Central memory CD4-positive, alpha-beta T cell (primary cell): ENCODE measurements at regions not wholly inside any gene's neighbourhood (a gene's known extent, or its start where the extent isn't known, plus 50 kb on each side); places are given as distances from the start of the nearest gene placed in this dataset.
A peak's percentile ranks its signal among the peaks of the same experiment; 100 is the strongest.
"Not testable (repeated sequence)": the region's sequence is repeated elsewhere in the genome, so short reads cannot be mapped to it uniquely, and the experiment has no call there.

Experiments used
- DNase-seq: peaks from one replicate; pipeline ENCODE4 v3.0.0; 2022

GRCh38 chr4:187695531-187695930 lies 300.0 kb upstream of the ZFP42 start:
- not testable (repeated sequence) for DNase-seq

DNA sequence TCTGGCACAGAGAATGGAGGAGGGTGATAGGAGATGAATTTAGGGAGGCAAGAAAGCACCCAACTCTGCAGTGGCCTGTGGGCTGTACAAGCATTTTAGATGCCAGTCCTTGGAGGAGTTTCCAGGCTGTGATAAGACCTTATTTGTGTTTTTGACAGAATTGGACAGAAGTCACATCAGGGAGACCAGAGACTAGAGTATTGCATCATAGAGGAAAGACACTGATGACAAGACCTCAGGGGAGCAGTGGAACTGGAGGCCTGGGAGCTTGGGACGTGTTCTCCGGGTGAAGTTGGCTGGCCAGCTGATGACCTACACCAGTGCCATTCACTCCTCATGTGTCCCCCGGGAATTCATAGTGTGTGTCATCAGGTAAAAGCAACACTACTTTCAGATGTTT lies 284.0 kb upstream of the ZFP42 start:
- DNase-seq: no peak

DNA sequence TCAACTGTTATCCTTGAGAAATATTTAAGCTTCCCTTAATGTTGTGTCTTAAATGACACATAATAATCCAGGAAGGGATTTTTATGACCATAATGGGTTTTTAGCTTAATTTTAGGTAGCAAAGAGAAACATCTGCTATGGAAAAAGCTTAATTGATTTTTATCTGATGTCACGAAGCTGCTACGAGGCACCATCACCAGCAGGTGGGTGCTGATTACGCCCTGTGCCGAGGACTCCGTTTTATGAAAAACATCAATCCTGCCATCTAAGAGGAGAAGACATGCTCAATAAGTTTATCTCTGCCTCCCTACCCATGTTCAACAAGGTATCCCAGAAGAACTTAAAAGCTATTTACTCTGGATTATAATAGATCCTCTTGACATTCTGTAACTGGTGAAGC lies 280.6 kb upstream of the ZFP42 start:
- DNase-seq: no peak

DNA sequence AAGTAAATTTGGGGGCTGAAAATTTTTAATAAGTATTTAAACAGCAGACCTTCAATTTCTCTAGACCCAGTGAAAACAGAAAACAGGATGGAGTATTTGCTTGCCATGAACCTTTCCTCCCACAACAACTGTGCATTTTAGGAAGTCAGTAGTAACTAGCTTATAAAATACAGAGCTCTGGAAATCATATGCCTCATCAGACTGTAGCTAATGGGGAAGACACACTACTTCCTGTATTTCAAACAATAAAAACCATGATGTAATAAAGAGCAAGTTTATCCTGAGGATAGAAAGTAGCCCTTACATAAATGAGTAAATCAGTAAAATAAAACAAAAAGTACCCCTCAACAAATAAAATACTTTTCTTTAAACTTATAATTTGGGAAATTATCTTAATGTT lies 280.1 kb upstream of the ZFP42 start:
- no peak for DNase-seq

GRCh38 chr4:187724456-187724855 lies 271.1 kb upstream of the ZFP42 start:
- no peak for DNase-seq

GRCh38 chr4:187726485-187726884 lies 269.1 kb upstream of the ZFP42 start:
- no peak for DNase-seq

- DNase-seq: no peak
Observed at GRCh38 chr4:187732524-187732923, 263.0 kb upstream of the ZFP42 start.

- DNase-seq: no peak
Observed at GRCh38 chr4:187739771-187740170, 255.8 kb upstream of the ZFP42 start.

GRCh38 chr4:187744911-187745310 lies 250.7 kb upstream of the ZFP42 start:
- no peak for DNase-seq

- not testable (repeated sequence) for DNase-seq
Observed at GRCh38 chr4:187750652-187751051, 244.9 kb upstream of the ZFP42 start.

GRCh38 chr4:187767158-187767557 lies 228.4 kb upstream of the ZFP42 start:
- DNase-seq: no peak

- no peak for DNase-seq
Observed at GRCh38 chr4:187767687-187768086, 227.9 kb upstream of the ZFP42 start.

DNA sequence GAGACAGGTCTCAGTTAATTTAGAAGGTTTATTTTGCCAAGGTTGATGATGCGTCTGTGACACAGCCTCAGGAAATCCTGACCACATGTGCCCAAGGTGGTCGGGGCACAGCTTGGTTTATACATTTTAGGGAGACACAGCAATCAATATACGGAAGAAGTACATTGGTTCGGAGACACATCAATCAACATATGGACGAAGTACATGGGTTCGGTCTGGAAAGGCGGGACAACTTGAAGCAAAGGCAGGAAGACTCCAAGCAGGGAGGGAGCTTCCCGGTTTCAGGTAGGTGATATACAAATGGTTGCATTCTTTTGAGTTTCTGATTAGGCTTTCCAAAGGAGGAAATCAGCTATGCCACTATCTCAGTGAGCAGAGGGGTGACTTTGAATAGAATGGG lies 225.2 kb upstream of the ZFP42 start:
- DNase-seq: no peak

DNA sequence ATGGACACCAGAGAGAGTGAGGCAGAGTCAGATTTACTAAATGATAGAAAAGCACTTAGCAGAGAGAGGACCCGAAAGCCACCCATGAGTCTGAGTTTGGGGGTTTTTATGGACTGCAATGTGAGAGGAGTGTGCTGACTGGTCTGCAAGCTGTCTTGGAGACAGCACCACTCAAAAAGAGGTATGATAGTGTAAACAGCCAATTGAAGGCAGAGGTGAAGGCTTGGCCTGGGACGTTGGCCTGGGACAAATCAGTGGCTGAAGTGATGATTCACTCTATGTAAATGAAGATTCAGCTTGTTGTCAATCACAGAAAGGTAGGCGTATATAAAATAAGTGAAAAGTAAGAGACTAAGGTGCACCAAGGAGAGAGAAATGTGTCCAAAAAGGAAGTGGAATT lies 217.6 kb upstream of the ZFP42 start:
- DNase-seq: no peak

DNA sequence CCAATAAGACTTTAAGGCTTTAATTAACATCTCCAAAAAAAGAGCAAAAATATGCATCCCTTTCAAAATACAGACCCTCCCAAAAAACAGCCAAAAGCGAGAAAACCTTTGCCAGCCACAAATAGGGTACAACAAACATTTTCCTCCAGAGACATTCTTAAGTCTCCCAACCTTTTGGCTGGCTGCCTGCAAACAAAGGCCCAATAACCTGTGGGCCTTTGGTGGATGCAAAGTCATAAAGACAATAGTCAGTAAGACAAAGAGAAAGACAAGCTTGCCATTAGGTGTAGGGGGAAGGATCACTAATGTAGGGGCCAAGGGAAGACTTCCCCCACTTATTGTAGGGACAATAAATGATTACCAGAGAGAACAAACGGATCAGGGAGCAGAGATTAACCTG lies 215.5 kb upstream of the ZFP42 start:
- no peak for DNase-seq

- DNase-seq: no peak
Observed at GRCh38 chr4:187782286-187782824, 213.2 kb upstream of the ZFP42 start.

DNA sequence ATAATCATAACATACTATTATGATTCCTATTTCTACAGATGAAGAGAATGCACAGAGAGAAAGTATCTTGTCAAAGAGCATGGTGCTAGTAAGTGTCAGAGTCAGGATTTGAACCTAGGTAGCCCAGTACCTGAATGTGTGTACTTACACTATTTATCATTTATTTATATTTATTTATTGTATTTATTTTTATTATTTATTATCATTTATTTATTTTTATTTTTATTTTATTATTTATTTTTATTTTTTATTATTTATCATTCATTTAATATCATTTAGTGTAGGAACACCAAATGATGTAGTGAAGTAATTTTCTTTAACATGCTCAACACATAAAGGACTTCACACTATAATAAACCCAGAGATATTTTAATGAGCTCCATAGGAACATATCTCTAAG lies 209.4 kb upstream of the ZFP42 start:
- no peak for DNase-seq

GRCh38 chr4:187789078-187789477 lies 206.5 kb upstream of the ZFP42 start:
- DNase-seq: no peak

GRCh38 chr4:187795737-187796136 lies 199.8 kb upstream of the ZFP42 start:
- no peak for DNase-seq

DNA sequence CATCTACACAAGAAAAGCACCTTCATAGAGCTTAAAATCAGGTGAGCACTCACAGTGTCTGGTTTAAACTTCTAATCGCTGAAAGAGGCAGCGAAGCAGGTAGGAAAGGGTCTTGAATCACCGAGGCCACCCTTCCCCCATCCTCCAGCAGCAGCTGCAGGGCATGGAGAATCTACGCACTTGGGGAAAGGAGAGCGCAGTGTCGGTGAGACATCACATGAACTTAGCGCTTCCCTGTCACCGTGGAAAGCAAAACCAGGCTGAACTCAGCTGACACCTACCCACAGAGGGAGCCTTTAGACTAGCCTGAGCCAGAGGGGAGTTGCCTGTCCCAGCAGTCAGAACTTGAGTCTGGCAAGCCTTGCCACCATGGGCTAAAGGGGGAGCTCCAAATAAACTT lies 197.2 kb upstream of the ZFP42 start:
- no peak for DNase-seq

DNA sequence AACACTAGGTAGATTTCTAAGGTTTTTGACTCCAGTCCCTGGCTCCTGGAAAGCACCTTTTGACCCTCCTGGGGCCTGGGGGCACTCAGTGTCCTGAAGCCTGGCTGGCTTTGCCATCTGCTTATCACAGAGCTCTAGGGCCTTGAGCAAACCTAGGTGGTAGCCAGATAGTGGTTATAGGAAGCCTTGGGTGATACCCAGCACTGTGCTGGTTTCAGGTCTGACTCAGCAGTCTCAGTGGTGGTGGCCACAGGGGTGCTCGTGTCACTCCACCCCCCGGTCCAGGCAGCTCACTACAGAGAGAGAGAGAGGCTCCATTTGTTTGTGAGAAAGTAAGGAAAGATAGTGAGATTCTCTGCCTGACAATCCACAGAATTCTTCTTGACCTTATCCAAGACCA lies 195.8 kb upstream of the ZFP42 start:
- DNase-seq: no peak

DNA sequence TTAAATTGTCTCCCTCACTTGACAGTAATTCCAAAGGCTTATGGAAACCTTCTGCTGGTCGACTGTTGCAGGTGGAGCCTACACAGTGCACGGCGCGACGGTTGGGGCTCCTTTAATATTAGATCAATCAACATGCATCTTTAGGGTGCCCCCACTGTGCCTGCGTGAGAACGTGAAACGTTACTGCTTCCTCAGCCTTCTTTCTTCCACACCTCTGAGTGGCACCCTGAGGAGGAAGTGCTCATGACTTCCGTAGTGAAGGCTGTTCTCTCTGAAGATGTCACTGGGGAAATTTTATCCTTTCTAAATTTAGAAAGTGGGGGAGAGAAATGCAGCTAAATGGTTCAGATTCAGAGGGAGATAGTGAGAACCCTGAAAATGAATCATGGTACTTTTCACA lies 184.0 kb upstream of the ZFP42 start:
- no peak for DNase-seq

DNA sequence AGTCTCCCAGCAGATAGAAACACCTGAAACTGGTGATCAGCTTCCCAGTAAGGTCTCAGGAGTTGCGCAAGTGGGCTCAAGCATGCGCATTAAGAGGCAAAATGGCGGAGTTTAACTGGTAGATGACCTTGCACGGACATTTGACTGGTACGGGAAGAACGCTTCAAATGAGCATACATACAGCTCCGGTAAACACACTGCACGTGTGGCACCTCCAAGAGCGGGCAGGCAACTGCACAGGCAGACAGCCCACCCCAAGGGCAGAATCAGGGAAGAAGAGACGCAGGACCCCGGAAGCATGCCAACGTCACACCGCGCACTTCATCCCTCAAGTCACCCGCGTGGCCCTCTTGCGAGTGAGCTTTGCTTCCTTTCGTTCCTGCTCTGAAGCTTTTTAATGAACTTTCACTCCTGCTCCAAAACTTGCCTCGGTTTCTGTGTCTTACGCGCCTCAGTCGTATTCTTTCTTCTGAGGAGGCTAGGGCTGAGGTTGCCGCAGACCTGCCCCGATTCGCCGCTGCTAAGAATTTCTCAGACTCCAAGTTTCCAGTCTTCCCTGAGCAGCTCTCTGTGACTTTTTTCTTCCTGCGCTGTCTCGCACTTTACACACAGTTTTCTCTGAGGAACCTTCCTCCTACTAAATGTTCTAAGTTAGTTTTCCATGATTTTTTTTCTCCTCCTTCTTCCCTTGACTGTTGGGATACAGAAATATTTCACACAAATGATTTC lies 180.7 kb upstream of the ZFP42 start:
- DNase-seq: peak; percentile 1

DNA sequence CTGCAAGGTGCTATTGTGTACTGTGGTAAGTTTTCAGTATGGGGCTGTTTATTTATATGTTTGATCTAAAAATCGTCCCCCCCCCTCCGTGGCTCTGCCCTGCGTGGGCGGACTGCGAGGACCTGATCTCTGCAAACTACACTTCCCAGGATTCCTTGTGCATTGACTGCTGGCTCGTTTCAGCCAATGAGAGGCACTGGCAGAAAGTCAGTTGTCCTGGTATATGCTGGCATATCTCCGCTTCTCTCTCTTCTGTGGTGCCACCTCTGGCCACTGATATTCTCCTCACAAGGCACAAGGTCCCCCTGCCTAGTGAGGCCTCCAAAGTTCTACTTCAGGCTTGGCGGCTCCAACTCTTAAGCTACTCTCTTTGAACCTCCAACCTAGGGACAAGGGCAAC lies 168.8 kb upstream of the ZFP42 start:
- no peak for DNase-seq

GRCh38 chr4:187827631-187828030 lies 167.9 kb upstream of the ZFP42 start:
- no peak for DNase-seq
